Fibroblast of lung (primary cell): ENCODE measurements at regions not wholly inside any gene's neighbourhood (a gene's known extent, or its start where the extent isn't known, plus 50 kb on each side); places are given as distances from the start of the nearest gene placed in this dataset.

Experiments used
- CTCF ChIP-seq, 2 donors: IDR thresholded peaks in 1 of 2; conservative IDR thresholded peaks in 1 of 2; 1 replicate in 1 of 2; 2 replicates in 1 of 2; pipeline ENCODE4 v1.5.1; 2011 to 2012; ENCODE audit warnings: low read length in 2 of 2, control low read depth in 1 of 2, inconsistent platforms in 1 of 2, low read depth in 1 of 2, mild to moderate bottlenecking in 1 of 2
- EZH2 ChIP-seq: IDR thresholded peaks from 2 replicates; pipeline ENCODE4 v1.5.1; 2012; ENCODE audit warnings: low read length, control low read depth, mild to moderate bottlenecking; ENCODE audit errors: missing control alignments

DNA sequence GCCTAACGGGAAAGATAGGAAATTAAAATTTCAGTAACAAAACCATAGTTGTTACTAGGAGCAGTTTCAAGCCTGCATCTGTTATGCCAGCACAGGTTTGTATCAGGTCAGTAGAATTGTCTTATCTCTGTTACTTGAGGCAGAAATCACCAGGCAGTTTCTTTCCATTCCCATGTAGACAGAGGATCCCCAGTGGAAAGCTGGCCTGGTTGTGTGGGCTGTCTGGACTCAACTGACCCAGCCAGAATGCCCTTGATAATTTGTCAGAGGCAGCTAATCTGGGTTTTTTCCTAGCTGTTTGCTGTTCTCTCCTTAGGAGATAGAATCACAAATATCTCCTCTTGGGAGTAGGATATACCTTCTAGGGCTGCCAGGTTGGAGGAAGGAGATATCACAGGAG is 1044.7 kb downstream of the IGSF11 start:
- TF ChIP-seq EZH2, result no peak
- TF ChIP-seq CTCF (conservative IDR thresholded peaks at IDR 0.05 in 1 of 2, IDR thresholded peaks at IDR 0.05 in 1 of 2; ENCODE audit: low read depth in 1 of 2, low read length in 2 of 2), result no peak
